ENCODE measurements at regions not wholly inside any gene's neighbourhood (a gene's known extent, or its start where the extent isn't known, plus 50 kb on each side); places are given as distances from the start of the nearest gene placed in this dataset.

GRCh38 chr3:112744825-112745566 is 101.7 kb downstream of the CD200R1L start:
- Mint-ChIP-seq H3K9me3 (no peaks in the 10 kb centered on the region), H3K4me1 (peaks cover 4% of the 10 kb centered on the region), H3K27me3 (no peaks in the 10 kb centered on the region), H3K27ac (no peak overlapping the region), H3K36me3 (no peaks in the 10 kb centered on the region), H3K4me3 (no peak overlapping the region)
- no peak for DNase-seq (ENCODE audit: low spot score in 2 of 2)
- no peak for ATAC-seq (ENCODE audit: low read depth)

- ATAC-seq (ENCODE audit: low read depth), result no peak
Measured at GRCh38 chr3:112744106-112744505, 102.6 kb downstream of the CD200R1L start.

DNA sequence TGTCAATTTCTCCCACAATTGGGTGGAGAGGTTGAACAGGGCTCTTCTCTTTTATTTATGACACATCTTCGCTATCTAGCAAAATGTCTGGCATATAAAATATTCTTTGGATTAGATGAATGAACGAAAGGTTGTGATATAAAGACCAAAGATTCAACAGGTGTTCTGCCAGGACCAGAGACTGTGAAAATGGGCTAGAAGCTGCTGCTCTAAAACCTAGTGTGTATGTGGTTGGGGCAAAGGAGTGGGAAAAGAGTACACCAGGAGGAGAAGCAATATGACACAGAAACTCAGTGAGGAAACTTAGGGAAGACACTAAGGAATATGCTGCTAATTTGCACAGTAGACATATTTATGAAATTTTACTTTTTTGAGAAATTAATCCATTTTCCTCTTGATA is 102.0 kb upstream of the CCDC80 start:
- Mint-ChIP-seq H3K36me3 (no peaks in the 10 kb centered on the region), H3K4me3 (no peak overlapping the region), H3K27ac (no peak overlapping the region), H3K27me3 (no peaks in the 10 kb centered on the region), H3K9me3 (no peaks in the 10 kb centered on the region), H3K4me1 (peaks cover 9% of the 10 kb centered on the region)
- no peak for DNase-seq (ENCODE audit: low spot score in 2 of 2)
- ATAC-seq (ENCODE audit: low read depth), result no peak

More at GRCh38 chr3:112744106-112744505, 102.6 kb downstream of the CD200R1L start:
- no peak for DNase-seq (ENCODE audit: low spot score in 2 of 2)
- Mint-ChIP-seq H3K27ac (no peak overlapping the region), H3K36me3 (no peaks in the 10 kb centered on the region), H3K4me1 (peaks cover 9% of the 10 kb centered on the region), H3K27me3 (no peaks in the 10 kb centered on the region), H3K4me3 (no peak overlapping the region), H3K9me3 (no peaks in the 10 kb centered on the region)

GRCh38 chr3:112741983-112742382 is 101.0 kb upstream of the CCDC80 start:
- Mint-ChIP-seq H3K4me1 (peaks cover 9% of the 10 kb centered on the region), H3K27me3 (no peaks in the 10 kb centered on the region), H3K36me3 (no peaks in the 10 kb centered on the region), H3K27ac (no peak overlapping the region), H3K9me3 (no peaks in the 10 kb centered on the region), H3K4me3 (no peak overlapping the region)
- ATAC-seq (ENCODE audit: low read depth) (no peak), DNase-seq (ENCODE audit: low spot score in 2 of 2) (no peak)

- Mint-ChIP-seq H3K36me3 (no peaks in the 10 kb centered on the region), H3K9me3 (no peaks in the 10 kb centered on the region), H3K27ac (no peak overlapping the region), H3K4me3 (no peak overlapping the region), H3K4me1 (peaks cover 13% of the 10 kb centered on the region), H3K27me3 (no peaks in the 10 kb centered on the region)
- ATAC-seq (ENCODE audit: low read depth) (no peak), DNase-seq (ENCODE audit: low spot score in 2 of 2) (no peak)
Measured at GRCh38 chr3:112740835-112741234, 99.9 kb upstream of the CCDC80 start.

DNA sequence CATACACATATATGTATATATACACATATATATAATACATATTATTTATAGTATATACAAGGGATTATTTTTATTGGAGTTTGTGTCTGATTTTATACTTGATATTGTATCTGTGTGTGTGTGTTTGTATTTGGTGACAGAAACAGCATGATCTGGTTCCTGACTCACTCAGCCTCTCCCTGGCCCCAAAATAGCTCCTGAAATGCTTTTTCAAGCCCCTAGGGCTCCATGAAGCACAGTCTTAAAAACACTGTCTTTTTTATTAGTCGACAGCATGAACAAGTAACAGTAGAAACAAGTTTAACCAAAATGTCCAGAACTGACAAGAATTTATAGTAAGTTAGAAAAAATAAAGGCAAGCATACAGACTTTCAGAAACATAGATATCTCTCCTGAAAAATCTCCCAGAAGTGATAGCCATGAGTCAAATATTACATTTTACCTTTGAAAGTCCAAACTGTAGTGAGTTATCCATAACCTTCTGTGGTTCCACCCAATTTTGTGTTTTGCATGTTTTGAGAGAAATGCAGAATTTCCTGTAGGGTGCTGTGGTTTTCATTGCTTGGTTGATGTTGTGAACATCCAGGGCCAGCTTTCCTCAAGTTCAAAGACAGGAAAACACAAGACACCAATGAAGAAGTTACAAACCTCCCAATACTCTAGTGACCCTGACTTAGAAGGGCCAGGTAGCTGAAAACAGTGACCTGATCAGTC is 98.5 kb upstream of the CCDC80 start:
- Mint-ChIP-seq H3K27ac (no peak overlapping the region), H3K4me3 (no peak overlapping the region), H3K4me1 (peaks cover 17% of the 10 kb centered on the region), H3K36me3 (no peaks in the 10 kb centered on the region), H3K9me3 (no peaks in the 10 kb centered on the region), H3K27me3 (no peaks in the 10 kb centered on the region)
- ATAC-seq (ENCODE audit: low read depth), result no peak
- no peak for DNase-seq (ENCODE audit: low spot score in 2 of 2)

- DNase-seq (ENCODE audit: low spot score in 2 of 2) (no peak), ATAC-seq (ENCODE audit: low read depth) (no peak)
- H3K27me3 Mint-ChIP-seq, result no peaks in the 10 kb centered on the region
- H3K27ac Mint-ChIP-seq, result peak overlapping the region; percentile 28
- no peak overlapping the region for H3K4me3 Mint-ChIP-seq
- H3K9me3 Mint-ChIP-seq, result no peaks in the 10 kb centered on the region
- H3K4me1 Mint-ChIP-seq, result peaks cover 17% of the 10 kb centered on the region
- H3K36me3 Mint-ChIP-seq, result no peaks in the 10 kb centered on the region
Measured at GRCh38 chr3:112738366-112738765, 97.4 kb upstream of the CCDC80 start.

DNA sequence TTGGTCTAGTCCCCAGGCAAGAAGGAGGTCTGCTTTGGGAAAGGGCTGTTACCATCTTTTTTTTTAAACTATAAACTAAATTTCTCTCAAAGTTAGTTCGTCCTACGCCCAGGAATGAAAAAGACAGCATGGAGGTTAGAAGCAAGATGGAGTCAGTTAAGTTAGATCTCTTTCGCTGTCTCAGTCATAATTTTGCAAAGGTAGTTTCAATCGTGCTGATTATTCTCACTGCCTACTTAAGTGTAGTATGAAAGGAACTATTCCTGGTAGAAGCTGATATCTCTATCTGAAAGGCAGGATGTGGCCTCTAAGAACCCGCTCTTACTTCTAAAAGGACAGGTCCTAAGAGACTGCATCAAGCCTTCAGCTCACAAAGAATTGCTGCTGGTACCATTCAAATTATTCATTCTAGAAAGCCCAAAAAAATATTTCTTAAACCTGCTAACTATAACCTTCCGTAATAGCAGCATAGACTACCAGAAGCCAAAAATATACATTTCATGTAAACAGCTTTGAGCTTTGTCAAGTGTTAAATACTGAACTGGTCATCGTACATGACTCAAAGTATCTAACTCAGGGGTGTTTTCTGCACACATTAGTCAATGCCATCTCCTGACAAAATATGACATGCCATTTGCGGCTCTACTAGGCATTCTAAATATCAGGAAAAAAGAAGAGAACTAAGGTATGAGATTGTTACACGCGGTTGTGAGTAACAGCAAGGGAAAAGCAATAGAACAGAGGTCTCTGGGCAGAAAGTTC is 96.0 kb upstream of the CCDC80 start:
- ATAC-seq (ENCODE audit: low read depth), result no peak
- Mint-ChIP-seq H3K27ac (no peak overlapping the region), H3K36me3 (no peaks in the 10 kb centered on the region), H3K4me1 (peaks cover 17% of the 10 kb centered on the region), H3K4me3 (no peak overlapping the region), H3K27me3 (no peaks in the 10 kb centered on the region), H3K9me3 (no peaks in the 10 kb centered on the region)
- no peak for DNase-seq (ENCODE audit: low spot score in 2 of 2)

DNA sequence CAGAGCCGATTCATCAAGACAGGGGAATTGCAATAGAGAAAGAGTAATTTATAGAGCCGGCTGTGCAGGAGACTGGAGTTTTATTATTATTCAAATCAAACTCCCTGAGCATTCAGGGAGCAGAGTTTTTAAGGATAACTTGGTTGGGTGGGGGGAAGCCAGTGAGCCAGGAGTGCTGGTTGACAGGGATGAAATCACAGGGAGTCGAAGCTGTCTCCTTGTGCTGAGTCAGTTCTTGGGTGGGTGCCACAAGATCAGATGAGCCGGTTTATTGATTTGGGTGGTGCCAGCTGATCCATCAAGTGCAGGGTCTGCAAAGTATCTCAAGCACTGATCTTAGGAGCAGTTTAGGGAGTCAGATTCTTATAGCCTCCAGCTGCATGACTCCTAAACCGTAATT is 95.4 kb upstream of the CCDC80 start:
- no peak overlapping the region for H3K27ac Mint-ChIP-seq
- H3K36me3 Mint-ChIP-seq, result no peaks in the 10 kb centered on the region
- H3K27me3 Mint-ChIP-seq, result no peaks in the 10 kb centered on the region
- no peaks in the 10 kb centered on the region for H3K9me3 Mint-ChIP-seq
- H3K4me1 Mint-ChIP-seq, result peaks cover 13% of the 10 kb centered on the region
- no peak for ATAC-seq (ENCODE audit: low read depth)
- DNase-seq (ENCODE audit: low spot score in 2 of 2), result no peak
- no peak overlapping the region for H3K4me3 Mint-ChIP-seq

DNA sequence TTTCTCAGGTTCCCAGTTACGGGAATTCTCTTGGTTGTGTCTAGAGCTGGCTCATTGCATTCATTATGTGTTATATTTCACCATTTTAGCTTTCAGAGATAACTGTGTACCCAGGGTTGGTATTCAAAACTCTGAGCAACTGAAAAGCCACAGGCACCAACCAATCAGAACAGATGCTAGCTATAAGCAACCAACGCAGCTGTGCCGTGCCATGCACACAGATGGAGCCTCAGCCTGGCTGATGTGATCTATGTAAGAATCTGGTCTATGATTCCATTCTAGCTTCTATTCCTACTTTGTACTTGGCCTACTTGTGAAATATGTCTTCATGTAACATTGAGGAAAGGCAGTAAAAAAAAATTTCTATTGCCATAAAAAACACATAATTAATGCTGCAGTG is 95.0 kb upstream of the CCDC80 start:
- no peaks in the 10 kb centered on the region for H3K27me3 Mint-ChIP-seq
- H3K4me3 Mint-ChIP-seq, result no peak overlapping the region
- H3K9me3 Mint-ChIP-seq, result no peaks in the 10 kb centered on the region
- ATAC-seq (ENCODE audit: low read depth) (peak; percentile 39), DNase-seq (ENCODE audit: low spot score in 2 of 2) (no peak)
- no peak overlapping the region for H3K27ac Mint-ChIP-seq
- peaks cover 13% of the 10 kb centered on the region for H3K4me1 Mint-ChIP-seq
- H3K36me3 Mint-ChIP-seq, result no peaks in the 10 kb centered on the region

DNA sequence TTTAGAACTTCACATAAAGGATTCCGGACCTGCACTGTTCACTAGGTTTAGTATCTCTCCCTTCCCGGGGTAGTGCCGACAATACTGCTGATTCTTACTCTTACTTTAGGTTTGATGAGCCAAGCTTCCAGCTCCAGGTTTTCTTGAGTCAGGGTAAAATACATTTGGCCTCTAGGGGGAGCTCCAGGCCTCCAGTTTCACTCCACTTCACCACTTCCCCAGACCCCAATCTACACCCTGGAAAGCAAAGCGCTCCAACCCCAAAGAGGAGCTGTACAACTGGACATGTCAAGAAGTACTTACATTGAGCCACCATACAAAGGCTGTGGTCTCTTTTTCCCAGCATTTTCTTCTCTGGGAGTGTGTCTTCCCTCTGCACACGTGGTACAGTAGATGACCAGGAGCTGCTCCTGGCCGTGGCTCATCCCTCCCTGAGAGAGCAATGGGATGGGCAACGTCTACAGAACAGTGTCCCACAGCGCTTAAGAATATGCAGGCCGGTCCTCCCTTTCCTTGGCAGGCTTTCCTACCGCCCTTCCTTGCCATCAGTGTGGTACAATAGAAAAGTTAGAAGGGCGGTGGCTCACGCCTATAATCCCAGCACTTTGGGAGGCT is 93.9 kb upstream of the CCDC80 start:
- ATAC-seq (ENCODE audit: low read depth) (peak; percentile 80), DNase-seq (ENCODE audit: low spot score in 2 of 2) (peak; percentile 76 to 83)
- no peaks in the 10 kb centered on the region for H3K9me3 Mint-ChIP-seq
- no peaks in the 10 kb centered on the region for H3K36me3 Mint-ChIP-seq
- no peaks in the 10 kb centered on the region for H3K27me3 Mint-ChIP-seq
- peaks cover 11% of the 10 kb centered on the region for H3K4me1 Mint-ChIP-seq
- no peak overlapping the region for H3K4me3 Mint-ChIP-seq
- H3K27ac Mint-ChIP-seq, result no peak overlapping the region

DNA sequence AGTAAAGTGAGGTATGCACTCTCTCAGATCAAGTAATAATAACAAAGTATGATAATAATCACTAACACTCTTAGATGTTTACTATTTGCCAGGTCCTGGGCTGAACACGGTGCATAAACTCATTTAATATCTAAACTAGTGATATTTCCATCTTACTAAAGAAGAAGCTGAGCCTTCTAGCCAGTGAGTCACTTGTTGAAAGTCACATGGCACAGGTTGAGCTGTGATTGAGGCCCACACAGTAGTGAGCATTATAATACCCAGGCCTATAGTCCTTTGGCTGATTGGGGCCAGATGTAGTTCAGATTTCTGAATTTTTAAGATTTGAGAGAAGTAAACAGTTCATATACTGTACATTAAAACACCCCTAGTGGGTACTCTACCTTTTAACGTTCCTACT is 93.2 kb upstream of the CCDC80 start:
- ATAC-seq (ENCODE audit: low read depth), result no peak
- no peak for DNase-seq (ENCODE audit: low spot score in 2 of 2)
- Mint-ChIP-seq H3K9me3 (no peaks in the 10 kb centered on the region), H3K4me1 (peaks cover 8% of the 10 kb centered on the region), H3K27me3 (no peaks in the 10 kb centered on the region), H3K4me3 (no peak overlapping the region), H3K27ac (no peak overlapping the region), H3K36me3 (no peaks in the 10 kb centered on the region)

DNA sequence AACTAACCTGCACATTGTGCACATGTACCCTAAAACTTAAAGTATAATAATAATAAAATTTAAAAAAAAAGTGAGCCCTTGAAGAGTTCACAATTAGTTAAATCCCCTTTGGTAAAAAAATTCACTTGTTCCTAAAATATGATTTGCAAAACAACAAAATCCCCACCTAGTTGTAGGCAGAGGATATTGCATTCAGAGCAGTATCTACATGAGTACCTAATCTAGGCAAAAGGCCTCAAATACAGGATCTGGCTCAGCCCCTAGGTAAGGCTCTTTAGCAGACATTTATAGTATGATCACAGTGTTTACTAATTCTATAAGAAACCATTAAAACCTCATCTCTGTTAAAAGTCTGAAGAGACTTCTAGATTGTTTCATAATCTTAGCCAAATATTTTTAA is 89.3 kb upstream of the CCDC80 start:
- Mint-ChIP-seq H3K9me3 (no peaks in the 10 kb centered on the region), H3K27me3 (no peaks in the 10 kb centered on the region), H3K36me3 (no peaks in the 10 kb centered on the region), H3K4me1 (peaks cover 4% of the 10 kb centered on the region), H3K4me3 (no peak overlapping the region), H3K27ac (no peak overlapping the region)
- DNase-seq (ENCODE audit: low spot score in 2 of 2), result no peak
- ATAC-seq (ENCODE audit: low read depth), result no peak

GRCh38 chr3:112721231-112721630 is 80.3 kb upstream of the CCDC80 start:
- Mint-ChIP-seq H3K4me3 (no peak overlapping the region), H3K27me3 (peaks cover 6% of the 10 kb centered on the region), H3K9me3 (no peaks in the 10 kb centered on the region), H3K4me1 (no peaks in the 10 kb centered on the region), H3K27ac (no peak overlapping the region), H3K36me3 (no peaks in the 10 kb centered on the region)
- ATAC-seq (ENCODE audit: low read depth), result no peak
- no peak for DNase-seq (ENCODE audit: low spot score in 2 of 2)
